Ramos (cell line): ENCODE measurements at regions not wholly inside any gene's neighbourhood (a gene's known extent, or its start where the extent isn't known, plus 50 kb on each side); places are given as distances from the start of the nearest gene placed in this dataset.
"Not testable (repeated sequence)": the region's sequence is repeated elsewhere in the genome, so short reads cannot be mapped to it uniquely, and the experiment has no call there.

Experiments used
- in situ Hi-C: fragments of 300-500 bp; cut with MboI; formaldehyde crosslinking; loops from one replicate; pipeline ENCODE4 v1.14.3; 2022; ENCODE audit warnings: low sequenced_read_pairs; ENCODE audit not compliant: unreplicated experiment

- in situ Hi-C loops = no loop called here
Observed at GRCh38 chr6:113676057-113676456, 181.1 kb upstream of the MARCKS start.

GRCh38 chr6:113676968-113677367, 180.2 kb upstream of the MARCKS start:
- in situ Hi-C loops = no loop called here

GRCh38 chr6:113679051-113679450, 178.1 kb upstream of the MARCKS start:
- in situ Hi-C loops = no loop called here

GRCh38 chr6:113680301-113680700, 176.8 kb upstream of the MARCKS start:
- in situ Hi-C loops = no loop called here

- in situ Hi-C loops = no loop called here
Observed at GRCh38 chr6:113683968-113684367, 173.2 kb upstream of the MARCKS start.

GRCh38 chr6:113684382-113684901, 172.7 kb upstream of the MARCKS start:
- in situ Hi-C loops = no loop called here

- in situ Hi-C loops = no loop called here
Observed at GRCh38 chr6:113686049-113686448, 171.1 kb upstream of the MARCKS start.

GRCh38 chr6:113689620-113690019, 167.5 kb upstream of the MARCKS start:
- in situ Hi-C loops = not testable (repeated sequence)

- in situ Hi-C loops = no loop called here
Observed at GRCh38 chr6:113690281-113691259, 166.6 kb upstream of the MARCKS start.

- in situ Hi-C loops = no loop called here
Observed at GRCh38 chr6:113691260-113691656, 165.9 kb upstream of the MARCKS start.

- in situ Hi-C loops = no loop called here
Observed at GRCh38 chr6:113693851-113694250, 163.3 kb upstream of the MARCKS start.

GRCh38 chr6:113694278-113695077, 162.7 kb upstream of the MARCKS start:
- in situ Hi-C loops = no loop called here

GRCh38 chr6:113695516-113695915, 161.6 kb upstream of the MARCKS start:
- in situ Hi-C loops = no loop called here

- in situ Hi-C loops = no loop called here
Observed at GRCh38 chr6:113696960-113697359, 160.2 kb upstream of the MARCKS start.

- in situ Hi-C loops = no loop called here
Observed at GRCh38 chr6:113697632-113698410, 159.3 kb upstream of the MARCKS start.

GRCh38 chr6:113699239-113699638, 157.9 kb upstream of the MARCKS start:
- in situ Hi-C loops = no loop called here

- in situ Hi-C loops = no loop called here
Observed at GRCh38 chr6:113701552-113702254, 155.4 kb upstream of the MARCKS start.

- in situ Hi-C loops = no loop called here
Observed at GRCh38 chr6:113707194-113707593, 150.0 kb upstream of the MARCKS start.

- in situ Hi-C loops = no loop called here
Observed at GRCh38 chr6:113709936-113710509, 147.1 kb upstream of the MARCKS start.
